ENCODE measurements at regions not wholly inside any gene's neighbourhood (a gene's known extent, or its start where the extent isn't known, plus 50 kb on each side); places are given as distances from the start of the nearest gene placed in this dataset.

GRCh38 chr5:4576908-4577307 is 563.2 kb upstream of the ADAMTS16 start:
- Histone ChIP-seq H3K36me3 (no peaks in the 10 kb centered on the region), H3K4me1 (no peaks in the 10 kb centered on the region), H3K27ac (no peak overlapping the region), H3K27me3 (no peaks in the 10 kb centered on the region), H3K9me3 (no peaks in the 10 kb centered on the region), H3K4me3 (no peak overlapping the region)
- no peak for DNase-seq (ENCODE audit: low spot score in 2 of 2)
- intact Hi-C loops (cut with DNase I): no loop called here
- no peak for TF ChIP-seq CTCF (IDR thresholded peaks at IDR 0.05)

- Histone ChIP-seq H3K4me3 (no peak overlapping the region), H3K4me1 (no peaks in the 10 kb centered on the region)
- intact Hi-C loops (cut with DNase I): no loop called here
Observed at GRCh38 chr5:4579679-4580078, 560.5 kb upstream of the ADAMTS16 start.

GRCh38 chr5:4580772-4581171 is 559.4 kb upstream of the ADAMTS16 start:
- Histone ChIP-seq H3K36me3 (no peaks in the 10 kb centered on the region), H3K9me3 (no peaks in the 10 kb centered on the region), H3K4me3 (no peak overlapping the region), H3K4me1 (no peaks in the 10 kb centered on the region), H3K27me3 (no peaks in the 10 kb centered on the region), H3K27ac (no peak overlapping the region)
- DNase-seq (ENCODE audit: low spot score in 2 of 2): no peak
- intact Hi-C loops (cut with DNase I): no loop called here
- no peak for TF ChIP-seq CTCF (IDR thresholded peaks at IDR 0.05)

More at GRCh38 chr5:4579679-4580078, 560.5 kb upstream of the ADAMTS16 start:
- no peak for DNase-seq (ENCODE audit: low spot score in 2 of 2)
- no peak overlapping the region for H3K27ac ChIP-seq
- no peak for TF ChIP-seq CTCF (IDR thresholded peaks at IDR 0.05)
- no peaks in the 10 kb centered on the region for H3K36me3 ChIP-seq
- H3K27me3 ChIP-seq: no peaks in the 10 kb centered on the region
- H3K9me3 ChIP-seq: no peaks in the 10 kb centered on the region

GRCh38 chr5:4581289-4581688 is 558.8 kb upstream of the ADAMTS16 start:
- Histone ChIP-seq H3K27me3 (no peaks in the 10 kb centered on the region), H3K9me3 (no peaks in the 10 kb centered on the region), H3K27ac (no peak overlapping the region), H3K36me3 (no peaks in the 10 kb centered on the region), H3K4me1 (no peaks in the 10 kb centered on the region), H3K4me3 (no peak overlapping the region)
- intact Hi-C loops (cut with DNase I): no loop called here
- no peak for TF ChIP-seq CTCF (IDR thresholded peaks at IDR 0.05)
- DNase-seq (ENCODE audit: low spot score in 2 of 2): no peak

- no peak for TF ChIP-seq CTCF (IDR thresholded peaks at IDR 0.05)
- Histone ChIP-seq H3K4me1 (no peaks in the 10 kb centered on the region), H3K4me3 (no peak overlapping the region), H3K9me3 (no peaks in the 10 kb centered on the region), H3K36me3 (no peaks in the 10 kb centered on the region), H3K27ac (no peak overlapping the region), H3K27me3 (no peaks in the 10 kb centered on the region)
- intact Hi-C loops (cut with DNase I): no loop called here
- DNase-seq (ENCODE audit: low spot score in 2 of 2): no peak
Observed at GRCh38 chr5:4584982-4585381, 555.1 kb upstream of the ADAMTS16 start.

- Histone ChIP-seq H3K36me3 (no peaks in the 10 kb centered on the region), H3K9me3 (no peaks in the 10 kb centered on the region), H3K4me1 (no peaks in the 10 kb centered on the region), H3K27ac (no peak overlapping the region), H3K4me3 (no peak overlapping the region), H3K27me3 (no peaks in the 10 kb centered on the region)
- intact Hi-C loops (cut with DNase I): no loop called here
- DNase-seq (ENCODE audit: low spot score in 2 of 2): no peak
- TF ChIP-seq CTCF (IDR thresholded peaks at IDR 0.05): no peak
Observed at GRCh38 chr5:4613440-4613839, 526.7 kb upstream of the ADAMTS16 start.
